H1 (cell line): ENCODE measurements at regions not wholly inside any gene's neighbourhood (a gene's known extent, or its start where the extent isn't known, plus 50 kb on each side); places are given as distances from the start of the nearest gene placed in this dataset.

Experiments
- BACH1 ChIP-seq: IDR thresholded peaks from 2 replicates; pipeline ENCODE4 v1.6.1; 2012; ENCODE audit warnings: low read length, improper control_type of control experiment
- BCL11A ChIP-seq, 2 experiments: IDR thresholded peaks; one replicate each; pipeline ENCODE4 v1.6.1; 2011; ENCODE audit warnings: low read depth in 2 of 2, low read length in 2 of 2, mild to moderate bottlenecking in 2 of 2
- CHD2 ChIP-seq: IDR thresholded peaks from 2 replicates; pipeline ENCODE4 v1.6.1; 2012; ENCODE audit warnings: low read length, improper control_type of control experiment
- HDAC6 ChIP-seq: IDR thresholded peaks from one replicate; pipeline ENCODE4 v1.7.1; 2012; ENCODE audit warnings: low read depth, mild to moderate bottlenecking, inconsistent platforms, low read length, moderate library complexity
- MAFK ChIP-seq: IDR thresholded peaks from 2 replicates; pipeline ENCODE4 v1.6.1; 2012; ENCODE audit warnings: low read depth, mild to moderate bottlenecking, improper control_type of control experiment, low read length
- MAX ChIP-seq: IDR thresholded peaks from 2 replicates; pipeline ENCODE4 v1.6.1; 2012; ENCODE audit warnings: inconsistent platforms
- RNF2 ChIP-seq: fragments of 200-900, 300-1000 bp; sonication (generic); IDR thresholded peaks from 2 replicates; pipeline ENCODE4 v1.7.1; 2016; ENCODE audit warnings: borderline replicate concordance, low read depth, mild to moderate bottlenecking, antibody characterized with exemption, low read length; ENCODE audit not compliant: poor library complexity, severe bottlenecking; ENCODE audit errors: missing control alignments

- TF ChIP-seq MAX (no peak), RNF2 (no peak), BACH1 (no peak), HDAC6 (no peak), BCL11A (IDR thresholded peaks at IDR 0.05; ENCODE audit: low read depth in 2 of 2, low read length in 2 of 2) (no peak), MAFK (no peak), CHD2 (no peak)
- TF ChIP-seq, all 59 proteins: peak for 0
Measured at GRCh38 chr9:16090907-16091629, 538.2 kb downstream of the CCDC171 start (continued).
